ENCODE measurements at regions not wholly inside any gene's neighbourhood (a gene's known extent, or its start where the extent isn't known, plus 50 kb on each side); places are given as distances from the start of the nearest gene placed in this dataset.

GRCh38 chr6:167236239-167236571 is 54.9 kb upstream of the UNC93A start:
- POLR2A ChIA-PET = no interaction called here
- Histone ChIP-seq H3K9ac (no peak overlapping the region), H3K79me2 (ENCODE audit: insufficient read depth) (no peaks in the 10 kb centered on the region)

GRCh38 chr6:167237438-167238145 is 53.5 kb upstream of the UNC93A start:
- Histone ChIP-seq H3F3A (replicated peaks; ENCODE audit: insufficient read depth) (no peaks in the 10 kb centered on the region), H3K9me3 (no peaks in the 10 kb centered on the region), H2AFZ (ENCODE audit: low read depth) (no peak overlapping the region), H3K27me3 (ENCODE audit: insufficient read depth) (no peaks in the 10 kb centered on the region), H3K36me3 (replicated peaks in 1 of 2; ENCODE audit: control insufficient read depth in 1 of 2, insufficient read depth in 2 of 2, low read length in 1 of 2) (no peaks in the 10 kb centered on the region), H3K4me3 (ENCODE audit: low read depth in 2 of 2, low read length in 1 of 2) (no peak overlapping the region), H3K79me2 (ENCODE audit: insufficient read depth) (no peaks in the 10 kb centered on the region), H3K9ac (no peak overlapping the region), H4K20me1 (ENCODE audit: insufficient read depth) (no peaks in the 10 kb centered on the region), H3K9me2 (no peaks in the 10 kb centered on the region), H3K4me1 (ENCODE audit: control insufficient read depth in 1 of 2, insufficient read depth in 2 of 2, low read depth in 1 of 2, low read length in 1 of 2) (peaks cover 0 to 27% of the 10 kb centered on the region in 2 experiments; a peak in 2 of 4 replicates), H3K27ac (ENCODE audit: low read depth in 2 of 2, low read length in 1 of 2) (no peak overlapping the region), H3K4me2 (no peak overlapping the region)
- POLR2A ChIA-PET = no interaction called here
- no peak for DNase-seq
- TF ChIP-seq EP300 (IDR thresholded peaks at IDR 0.05; ENCODE audit: borderline replicate concordance in 1 of 2, low read depth in 1 of 2, low read length in 1 of 2) (no peak), SMC3 (IDR thresholded peaks at IDR 0.05; ENCODE audit: low read depth, low read length) (no peak), NFIC (IDR thresholded peaks at IDR 0.05; ENCODE audit: borderline replicate concordance) (no peak), FOSL2 (IDR thresholded peaks at IDR 0.05; ENCODE audit: borderline replicate concordance, low read depth) (no peak), REST (IDR thresholded peaks at IDR 0.05; ENCODE audit: low read depth, low read length) (no peak), RCOR1 (IDR thresholded peaks at IDR 0.05; ENCODE audit: low read length) (no peak), NRF1 (IDR thresholded peaks at IDR 0.05; ENCODE audit: low read depth, low read length) (no peak)
- 55% methylated on average over 13 of the region's 14 CpGs for WGBS (ENCODE audit: low lambda C conversion rate)
- CTCF ChIA-PET = no interaction called here

More at GRCh38 chr6:167236239-167236571, 54.9 kb upstream of the UNC93A start:
- H3K4me3 ChIP-seq (ENCODE audit: low read depth in 2 of 2, low read length in 1 of 2) = no peak overlapping the region
- H2AFZ ChIP-seq (ENCODE audit: low read depth) = no peak overlapping the region
- H3K4me1 ChIP-seq (ENCODE audit: control insufficient read depth in 1 of 2, insufficient read depth in 2 of 2, low read depth in 1 of 2, low read length in 1 of 2) = peaks cover 0 to 25% of the 10 kb centered on the region in 2 experiments; a peak in 2 of 4 replicates
- H3K9me3 ChIP-seq = no peaks in the 10 kb centered on the region
- no peaks in the 10 kb centered on the region; the same call in 1 of the 2 replicates for H3K27me3 ChIP-seq (ENCODE audit: insufficient read depth)
- H3K9me2 ChIP-seq = no peaks in the 10 kb centered on the region
- H3K36me3 ChIP-seq (replicated peaks in 1 of 2; ENCODE audit: control insufficient read depth in 1 of 2, insufficient read depth in 2 of 2, low read length in 1 of 2) = no peaks in the 10 kb centered on the region
- peak overlapping the region in 1 of 2 experiments; percentile 87; a peak in 1 of 4 replicates for H3K27ac ChIP-seq (ENCODE audit: low read depth in 2 of 2, low read length in 1 of 2)
- no peak overlapping the region for H3K4me2 ChIP-seq
- WGBS (ENCODE audit: low lambda C conversion rate) = 71% methylated on average over 6 of the region's 16 CpGs
- H4K20me1 ChIP-seq (ENCODE audit: insufficient read depth) = no peaks in the 10 kb centered on the region
- DNase-seq = peak; percentile 75
- CTCF ChIA-PET = interaction anchor here (1.8 kb wide), 1 partner anchor 115 kb away, joined by 4 read pairs; no protein-coding TSS in a partner anchor
- H3F3A ChIP-seq (replicated peaks; ENCODE audit: insufficient read depth) = no peaks in the 10 kb centered on the region
- 0 out of 2 replicates have a peak, but pooled peaks have one; percentile 30 for TF ChIP-seq FOXJ3 (CRISPR knock-in tag; IDR thresholded peaks at IDR 0.05)
- TF ChIP-seq CTCF (IDR thresholded peaks at IDR 0.05) = no peak
- no peak for TF ChIP-seq GABPA (IDR thresholded peaks at IDR 0.05; ENCODE audit: low read depth)

Measured in SK-N-SH (cell line).